ENCODE measurements at regions not wholly inside any gene's neighbourhood (a gene's known extent, or its start where the extent isn't known, plus 50 kb on each side); places are given as distances from the start of the nearest gene placed in this dataset.

DNA sequence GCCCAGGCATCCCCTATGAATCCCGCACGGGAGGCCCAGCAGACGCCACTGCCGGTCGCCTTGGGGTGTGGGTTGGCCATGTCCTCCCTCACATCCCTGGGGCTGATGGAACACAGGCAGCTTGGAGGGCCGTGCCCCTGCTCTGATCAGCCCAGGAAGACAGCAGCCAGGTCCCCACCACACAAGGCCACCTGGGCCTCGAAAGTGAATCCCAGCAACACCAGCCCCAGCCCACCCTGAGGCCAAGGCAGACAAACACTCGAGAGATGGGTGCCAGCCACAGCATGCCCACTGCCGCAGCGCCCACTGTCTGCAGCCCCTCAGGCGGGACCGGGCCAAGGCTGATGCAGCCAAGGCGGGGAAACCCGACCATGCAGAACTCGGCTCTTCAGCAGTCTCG is 85.5 kb downstream of the HMX1 start:
- Histone ChIP-seq H3K36me3 (no peaks in the 10 kb centered on the region), H3K4me3 (no peak overlapping the region), H3K9me3 (no peaks in the 10 kb centered on the region), H3K27ac (no peak overlapping the region), H3K4me1 (no peaks in the 10 kb centered on the region), H3K27me3 (peaks cover 0 to 38% (median 0%) of the 10 kb centered on the region in 9 donors)
- WGBS, 4 donors: 75 to 81% (median 77%) methylated on average over 10 to 16 of the region's 16 CpGs
- no peak for DNase-seq
- ATAC-seq: no peak
- intact Hi-C loops (cut with DNase I): no loop called here
- TF ChIP-seq, protein P1, sequence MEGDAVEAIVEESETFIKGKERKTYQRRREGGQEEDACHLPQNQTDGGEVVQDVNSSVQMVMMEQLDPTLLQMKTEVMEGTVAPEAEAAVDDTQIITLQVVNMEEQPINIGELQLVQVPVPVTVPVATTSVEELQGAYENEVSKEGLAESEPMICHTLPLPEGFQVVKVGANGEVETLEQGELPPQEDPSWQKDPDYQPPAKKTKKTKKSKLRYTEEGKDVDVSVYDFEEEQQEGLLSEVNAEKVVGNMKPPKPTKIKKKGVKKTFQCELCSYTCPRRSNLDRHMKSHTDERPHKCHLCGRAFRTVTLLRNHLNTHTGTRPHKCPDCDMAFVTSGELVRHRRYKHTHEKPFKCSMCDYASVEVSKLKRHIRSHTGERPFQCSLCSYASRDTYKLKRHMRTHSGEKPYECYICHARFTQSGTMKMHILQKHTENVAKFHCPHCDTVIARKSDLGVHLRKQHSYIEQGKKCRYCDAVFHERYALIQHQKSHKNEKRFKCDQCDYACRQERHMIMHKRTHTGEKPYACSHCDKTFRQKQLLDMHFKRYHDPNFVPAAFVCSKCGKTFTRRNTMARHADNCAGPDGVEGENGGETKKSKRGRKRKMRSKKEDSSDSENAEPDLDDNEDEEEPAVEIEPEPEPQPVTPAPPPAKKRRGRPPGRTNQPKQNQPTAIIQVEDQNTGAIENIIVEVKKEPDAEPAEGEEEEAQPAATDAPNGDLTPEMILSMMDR (IDR thresholded peaks at IDR 0.05): no peak
- no peak for TF ChIP-seq POLR2A (IDR thresholded peaks at IDR 0.05)

DNA sequence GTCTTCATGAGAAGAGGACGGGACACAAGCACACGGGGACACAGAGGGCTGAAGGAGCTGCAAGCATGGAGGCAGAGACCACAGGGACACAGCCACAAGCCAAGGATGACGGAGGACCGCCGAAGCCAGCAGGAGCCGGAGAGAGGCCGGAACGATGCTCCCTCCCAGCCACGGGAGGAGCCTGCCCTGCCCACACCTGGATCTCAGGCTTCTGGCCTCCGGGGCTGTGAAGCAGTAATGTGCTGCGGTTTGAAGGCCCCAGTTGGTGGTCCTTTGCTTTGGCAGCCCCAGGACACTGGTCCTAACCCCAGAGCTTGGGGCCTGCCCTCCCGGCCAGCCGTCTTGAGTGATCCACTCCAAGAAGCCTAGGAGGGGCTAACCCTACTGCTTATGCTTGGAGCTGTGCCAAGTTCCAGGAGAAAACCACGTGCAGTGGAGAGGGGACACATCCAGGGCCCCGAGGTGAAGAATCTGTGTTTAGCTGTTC is 85.9 kb downstream of the HMX1 start:
- Histone ChIP-seq H3K36me3 (no peaks in the 10 kb centered on the region), H3K9me3 (no peaks in the 10 kb centered on the region), H3K27me3 (peaks cover 0 to 41% (median 0%) of the 10 kb centered on the region in 9 donors), H3K4me1 (no peaks in the 10 kb centered on the region), H3K27ac (no peak overlapping the region), H3K4me3 (no peak overlapping the region)
- intact Hi-C loops (cut with DNase I): no loop called here
- ATAC-seq (no peak), DNase-seq (no peak)
- 51 to 75% (median 64%) methylated on average over 11 to 15 of the region's 15 CpGs for WGBS, 4 donors
- TF ChIP-seq, protein P1 (IDR thresholded peaks at IDR 0.05): no peak
- no peak for TF ChIP-seq POLR2A (IDR thresholded peaks at IDR 0.05)

DNA sequence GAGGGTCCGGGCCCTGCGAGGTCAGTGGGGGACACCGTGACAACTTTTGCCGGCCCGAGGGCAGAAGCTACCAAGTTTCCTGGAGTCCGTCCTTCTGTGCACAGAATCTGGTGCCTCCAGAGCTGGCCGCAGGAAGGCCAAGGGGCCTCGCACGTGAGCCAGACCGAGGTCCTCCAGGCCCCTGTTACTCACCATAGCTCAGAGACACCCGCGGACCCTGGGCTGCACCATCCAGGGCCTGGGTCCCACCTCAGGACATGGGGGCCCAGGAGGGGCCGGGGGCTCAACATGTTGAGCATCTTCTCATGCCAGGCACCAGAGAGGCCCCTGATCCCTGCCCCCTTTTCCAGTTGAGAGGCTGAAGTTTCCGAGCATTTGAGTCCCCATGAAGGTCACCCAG is 87.9 kb downstream of the HMX1 start:
- H3K9me3 ChIP-seq: no peaks in the 10 kb centered on the region
- TF ChIP-seq POLR2A (IDR thresholded peaks at IDR 0.05): no peak
- TF ChIP-seq, protein P1 (IDR thresholded peaks at IDR 0.05): no peak
- intact Hi-C loops (cut with DNase I): no loop called here
- peaks cover 0 to 41% (median 0%) of the 10 kb centered on the region in 9 donors for H3K27me3 ChIP-seq
- ATAC-seq (no peak), DNase-seq (no peak)
- no peaks in the 10 kb centered on the region for H3K36me3 ChIP-seq
- WGBS, 4 donors: 76 to 82% (median 80%) methylated on average over 6 to 14 of the region's 14 CpGs
- H3K4me1 ChIP-seq: no peaks in the 10 kb centered on the region
- H3K27ac ChIP-seq: no peak overlapping the region
- no peak overlapping the region for H3K4me3 ChIP-seq

DNA sequence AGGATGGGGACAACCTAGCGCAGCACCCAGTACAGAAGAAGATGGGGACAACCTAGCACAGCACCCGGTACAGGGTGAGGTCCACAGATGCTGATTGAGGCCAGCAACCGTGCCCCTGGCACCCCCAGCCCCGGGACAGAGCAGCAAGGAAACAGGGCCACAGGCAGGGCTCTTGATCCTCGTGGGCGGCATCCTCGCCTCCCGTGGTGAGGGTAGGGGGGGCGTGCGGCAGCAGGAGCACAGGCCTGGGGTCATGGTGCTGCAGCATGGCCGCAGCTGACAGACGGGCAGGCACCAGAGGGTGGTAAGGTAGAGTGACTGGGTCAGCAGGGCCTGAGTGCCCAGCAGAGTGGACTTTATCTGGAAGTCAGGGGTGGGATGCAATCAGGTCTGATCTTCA is 89.5 kb downstream of the HMX1 start:
- intact Hi-C loops (cut with DNase I): no loop called here
- Histone ChIP-seq H3K9me3 (no peaks in the 10 kb centered on the region), H3K4me1 (no peaks in the 10 kb centered on the region), H3K36me3 (no peaks in the 10 kb centered on the region), H3K4me3 (no peak overlapping the region), H3K27ac (no peak overlapping the region), H3K27me3 (peaks cover 0 to 29% (median 0%) of the 10 kb centered on the region in 9 donors)
- TF ChIP-seq, protein P1 (IDR thresholded peaks at IDR 0.05): no peak
- no peak for TF ChIP-seq POLR2A (IDR thresholded peaks at IDR 0.05)
- DNase-seq (no peak), ATAC-seq (no peak)
- 74 to 78% (median 77%) methylated on average over 12 of the region's 12 CpGs for WGBS, 4 donors
